Trophoblast cell (in vitro differentiated cells and primary cell): ENCODE measurements at regions not wholly inside any gene's neighbourhood (a gene's known extent, or its start where the extent isn't known, plus 50 kb on each side); places are given as distances from the start of the nearest gene placed in this dataset.

Source experiments
- DNase-seq, 2 donors: peaks; one replicate each; pipeline ENCODE4 v3.0.0-alpha.2; 2016
- H2AFZ ChIP-seq: 2 replicates; pipeline ENCODE4 v1.6.1; 2013; ENCODE audit warnings: low read length, moderate library complexity, mild to moderate bottlenecking; ENCODE audit not compliant: insufficient read depth, poor library complexity
- H2AK5ac ChIP-seq: 2 replicates; pipeline ENCODE4 v1.6.1; 2013; ENCODE audit warnings: mild to moderate bottlenecking, low read length
- H2BK120ac ChIP-seq: 2 replicates; pipeline ENCODE4 v1.6.1; 2013; ENCODE audit warnings: low read length, mild to moderate bottlenecking, moderate library complexity; ENCODE audit not compliant: insufficient read depth, poor library complexity
- H2BK12ac ChIP-seq: 2 replicates; pipeline ENCODE4 v1.6.1; 2013; ENCODE audit warnings: mild to moderate bottlenecking, low read length, moderate library complexity
- H2BK5ac ChIP-seq: 2 replicates; pipeline ENCODE4 v1.6.1; 2013; ENCODE audit warnings: low read length, low read depth, moderate library complexity, mild to moderate bottlenecking; ENCODE audit not compliant: poor library complexity
- H3K14ac ChIP-seq: 2 replicates; pipeline ENCODE4 v1.6.1; 2013; ENCODE audit warnings: mild to moderate bottlenecking, low read length
- H3K18ac ChIP-seq: 2 replicates; pipeline ENCODE4 v1.6.1; 2013; ENCODE audit warnings: mild to moderate bottlenecking, low read length
- H3K23ac ChIP-seq: 2 replicates; pipeline ENCODE4 v1.6.1; 2013; ENCODE audit warnings: low read length
- H3K27ac ChIP-seq: 2 replicates; pipeline ENCODE4 v1.5.1; 2013; ENCODE audit warnings: low read depth, mild to moderate bottlenecking, inconsistent platforms, low read length, moderate library complexity
- H3K27me3 ChIP-seq: 2 replicates; pipeline ENCODE4 v1.6.1; 2013; ENCODE audit warnings: inconsistent platforms, mild to moderate bottlenecking, low read length, moderate library complexity; ENCODE audit not compliant: insufficient read depth
- H3K36me3 ChIP-seq, 2 experiments: 1 replicate in 1 of 2; 2 replicates in 1 of 2; pipeline ENCODE4 v1.6.1; 2013; ENCODE audit warnings: low read length in 2 of 2, mild to moderate bottlenecking in 2 of 2, moderate library complexity in 1 of 2; ENCODE audit not compliant: insufficient read depth in 2 of 2, control insufficient read depth in 1 of 2
- H3K4ac ChIP-seq: 2 replicates; pipeline ENCODE4 v1.6.1; 2013; ENCODE audit warnings: low read depth, mild to moderate bottlenecking, low read length, moderate library complexity
- H3K4me1 ChIP-seq, 2 experiments: 1 replicate in 1 of 2; 2 replicates in 1 of 2; pipeline ENCODE4 v1.6.1; 2013; ENCODE audit warnings: low read length in 2 of 2, mild to moderate bottlenecking in 2 of 2, moderate library complexity in 1 of 2; ENCODE audit not compliant: insufficient read depth in 2 of 2, control insufficient read depth in 1 of 2
- H3K4me2 ChIP-seq: 2 replicates; pipeline ENCODE4 v1.6.1; 2013; ENCODE audit warnings: inconsistent platforms, mild to moderate bottlenecking, low read length, moderate library complexity
- H3K4me3 ChIP-seq: 2 replicates; pipeline ENCODE4 v1.5.1; 2013; ENCODE audit warnings: mild to moderate bottlenecking, low read depth, low read length, inconsistent platforms
- H3K79me1 ChIP-seq: one replicate; pipeline ENCODE4 v1.6.1; 2013; ENCODE audit warnings: low read length
- H3K79me2 ChIP-seq: 2 replicates; pipeline ENCODE4 v1.6.1; 2013; ENCODE audit warnings: low read length, mild to moderate bottlenecking; ENCODE audit not compliant: control insufficient read depth, insufficient read depth, poor library complexity
- H3K9ac ChIP-seq: 2 replicates; pipeline ENCODE4 v1.6.1; 2013; ENCODE audit warnings: mild to moderate bottlenecking, low read length
- H3K9me3 ChIP-seq: 2 replicates; pipeline ENCODE4 v1.6.1; 2013; ENCODE audit warnings: low read depth, mild to moderate bottlenecking, control low read depth, inconsistent platforms, low read length; ENCODE audit not compliant: insufficient read depth
- H4K12ac ChIP-seq: 2 replicates; pipeline ENCODE4 v1.6.1; 2013; ENCODE audit warnings: low read depth, mild to moderate bottlenecking, low read length, moderate library complexity
- H4K8ac ChIP-seq: 2 replicates; pipeline ENCODE4 v1.6.1; 2013; ENCODE audit warnings: low read depth, mild to moderate bottlenecking, low read length, moderate library complexity
- H4K91ac ChIP-seq: one replicate; pipeline ENCODE4 v1.6.1; 2013; ENCODE audit warnings: low read depth, mild to moderate bottlenecking, low read length, moderate library complexity
- WGBS: extraction: QIAGEN DNeasy Blood & Tissue Kit; methylation state at CpG from one replicate; pipeline ENCODE4 v1.1.7; 2013; ENCODE audit warnings: missing lambda C conversion rate; ENCODE audit not compliant: insufficient read length, insufficient coverage; ENCODE audit errors: extremely low coverage; 5-methylcytosine and 5-hydroxymethylcytosine counted together

GRCh38 chr13:93108111-93108601 is 118.5 kb upstream of the GPC6 start:
- Histone ChIP-seq H3K4me3 (no peak overlapping the region), H2BK120ac (no peak overlapping the region), H4K91ac (no peak overlapping the region), H3K79me2 (no peaks in the 10 kb centered on the region), H3K18ac (no peak overlapping the region), H2AFZ (no peak overlapping the region), H3K36me3 (no peaks in the 10 kb centered on the region), H3K79me1 (no peaks in the 10 kb centered on the region), H3K23ac (no peak overlapping the region), H3K14ac (no peak overlapping the region), H4K8ac (no peak overlapping the region), H3K4me2 (no peak overlapping the region), H3K4me1 (no peaks in the 10 kb centered on the region), H3K9ac (no peak overlapping the region), H3K27ac (no peak overlapping the region), H2AK5ac (no peak overlapping the region), H3K27me3 (no peaks in the 10 kb centered on the region), H2BK12ac (no peak overlapping the region), H3K4ac (no peak overlapping the region), H3K9me3 (no peaks in the 10 kb centered on the region), H2BK5ac (no peak overlapping the region), H4K12ac (no peak overlapping the region)
- no CpG with 5 or more reads among the region's 4 CpGs for WGBS
- DNase-seq, result no peak

DNA sequence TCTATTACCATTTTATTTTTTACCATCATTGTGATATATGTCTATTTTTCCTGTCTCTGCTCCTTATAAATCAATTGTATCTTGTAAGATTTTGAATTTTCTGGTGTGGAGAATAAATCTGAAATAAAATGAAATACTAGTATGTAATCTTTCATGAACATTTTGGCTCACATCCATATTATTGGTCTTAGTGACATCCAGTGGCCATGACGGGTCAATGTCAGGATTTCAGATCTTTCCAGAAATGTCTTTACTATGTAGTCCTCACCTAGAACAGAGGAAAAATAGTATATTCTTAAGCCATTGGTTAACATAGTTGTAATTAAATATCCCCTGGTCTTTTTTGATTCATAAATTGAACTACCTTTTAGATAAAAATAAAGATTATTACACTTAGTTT is 109.8 kb upstream of the GPC6 start:
- H4K91ac ChIP-seq, result no peak overlapping the region
- H2BK120ac ChIP-seq, result no peak overlapping the region
- H3K9ac ChIP-seq, result no peak overlapping the region
- H3K36me3 ChIP-seq, result no peaks in the 10 kb centered on the region
- no peaks in the 10 kb centered on the region for H3K79me1 ChIP-seq
- H2AFZ ChIP-seq, result no peak overlapping the region
- DNase-seq, result no peak
- H3K27me3 ChIP-seq, result no peaks in the 10 kb centered on the region
- no peaks in the 10 kb centered on the region for H3K9me3 ChIP-seq
- H4K8ac ChIP-seq, result no peak overlapping the region
- no peak overlapping the region for H3K4me3 ChIP-seq
- H3K27ac ChIP-seq, result no peak overlapping the region
- H4K12ac ChIP-seq, result no peak overlapping the region
- H3K79me2 ChIP-seq, result no peaks in the 10 kb centered on the region
- H2AK5ac ChIP-seq, result no peak overlapping the region
- no peak overlapping the region for H2BK5ac ChIP-seq
- WGBS, result no CpG with 5 or more reads among the region's 1 CpG
- no peak overlapping the region for H3K4ac ChIP-seq
- H3K4me2 ChIP-seq, result no peak overlapping the region
- H3K4me1 ChIP-seq, result no peaks in the 10 kb centered on the region
- H3K14ac ChIP-seq, result no peak overlapping the region
- H3K18ac ChIP-seq, result no peak overlapping the region
- no peak overlapping the region for H2BK12ac ChIP-seq
- no peak overlapping the region for H3K23ac ChIP-seq

DNA sequence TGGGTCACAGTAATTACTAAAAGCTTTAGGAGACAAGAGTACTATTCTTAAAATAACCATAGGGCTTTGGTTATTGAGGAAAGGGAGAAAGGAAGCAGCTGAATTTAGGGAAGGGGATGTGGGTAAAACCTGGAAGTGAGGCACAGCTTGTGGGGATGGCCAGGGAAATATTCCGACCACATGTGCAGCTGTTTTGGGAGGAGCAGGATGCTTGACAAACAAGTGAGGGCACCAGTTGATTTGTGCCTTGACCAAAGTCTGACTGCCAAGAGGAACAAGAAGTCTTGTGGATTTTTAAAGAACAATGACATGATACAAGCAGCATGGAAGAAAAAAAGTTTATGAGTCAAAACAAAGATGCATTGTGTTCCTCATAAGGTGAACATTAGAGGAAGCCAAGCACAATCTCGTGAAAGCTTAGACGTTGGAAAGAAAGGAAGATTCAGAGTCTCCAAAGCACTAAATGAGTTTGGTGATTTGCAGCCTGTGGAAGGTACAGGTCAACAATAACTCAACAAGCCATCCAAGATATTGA is 108.5 kb upstream of the GPC6 start:
- Histone ChIP-seq H3K9me3 (no peaks in the 10 kb centered on the region), H3K27me3 (no peaks in the 10 kb centered on the region), H3K4me1 (no peaks in the 10 kb centered on the region), H2AK5ac (no peak overlapping the region), H4K91ac (no peak overlapping the region), H3K4me2 (no peak overlapping the region), H3K9ac (no peak overlapping the region), H3K23ac (no peak overlapping the region), H2BK120ac (no peak overlapping the region), H3K27ac (no peak overlapping the region), H4K12ac (no peak overlapping the region), H3K4me3 (no peak overlapping the region), H3K79me1 (no peaks in the 10 kb centered on the region), H2AFZ (no peak overlapping the region), H2BK12ac (no peak overlapping the region), H3K36me3 (no peaks in the 10 kb centered on the region), H3K14ac (no peak overlapping the region), H3K79me2 (no peaks in the 10 kb centered on the region), H4K8ac (no peak overlapping the region), H3K18ac (no peak overlapping the region), H3K4ac (no peak overlapping the region), H2BK5ac (no peak overlapping the region)
- no CpG with 5 or more reads among the region's 3 CpGs for whole genome bisulfite sequencing
- DNase-seq, result no peak

GRCh38 chr13:93140912-93141311 is 85.7 kb upstream of the GPC6 start:
- Histone ChIP-seq H4K8ac (no peak overlapping the region), H3K23ac (no peak overlapping the region), H3K4me1 (no peaks in the 10 kb centered on the region), H3K27ac (no peak overlapping the region), H2AK5ac (no peak overlapping the region), H4K12ac (no peak overlapping the region), H3K9ac (no peak overlapping the region), H2BK5ac (no peak overlapping the region), H4K91ac (no peak overlapping the region), H2BK12ac (no peak overlapping the region), H3K9me3 (no peaks in the 10 kb centered on the region), H3K4me3 (no peak overlapping the region), H2BK120ac (no peak overlapping the region), H3K79me1 (no peaks in the 10 kb centered on the region), H3K27me3 (no peaks in the 10 kb centered on the region), H3K4me2 (no peak overlapping the region), H3K18ac (no peak overlapping the region), H3K36me3 (no peaks in the 10 kb centered on the region), H3K4ac (no peak overlapping the region), H3K14ac (no peak overlapping the region), H3K79me2 (no peaks in the 10 kb centered on the region), H2AFZ (no peak overlapping the region)
- WGBS, result no CpG with 5 or more reads among the region's 2 CpGs
- DNase-seq, result no peak
